Spleen (tissue), 11 donors: ENCODE measurements at regions not wholly inside any gene's neighbourhood (a gene's known extent, or its start where the extent isn't known, plus 50 kb on each side); places are given as distances from the start of the nearest gene placed in this dataset.

Source experiments
- DNase-seq: peaks from one replicate; pipeline ENCODE4 v3.0.0-alpha.2; 2020
- H3K27ac ChIP-seq, 8 donors: fragments of 200-600 bp; sonication (generic) in 7 of 8; 1 replicate in 4 of 8; 2 replicates in 4 of 8; pipeline versions ENCODE4 v1.5.0 to v1.8.0; 2016 to 2021; ENCODE audit warnings: inconsistent platforms in 4 of 8, mild to moderate bottlenecking in 4 of 8, moderate library complexity in 1 of 8
- H3K27me3 ChIP-seq, 7 donors: fragments of 200-600 bp; sonication (generic) in 6 of 7; replicated peaks in 1 of 7; 1 replicate in 4 of 7; 2 replicates in 3 of 7; pipeline versions ENCODE4 v1.5.0 to v1.8.0; 2016 to 2021; ENCODE audit warnings: inconsistent platforms in 3 of 7, mild to moderate bottlenecking in 1 of 7
- H3K36me3 ChIP-seq, 6 donors: fragments of 200-600 bp; sonication (generic) in 5 of 6; 1 replicate in 4 of 6; 2 replicates in 2 of 6; pipeline versions ENCODE4 v1.5.0 to v1.8.0; 2016 to 2021; ENCODE audit warnings: inconsistent platforms in 2 of 6
- H3K4me1 ChIP-seq, 6 donors: fragments of 200-600 bp; sonication (generic) in 5 of 6; 1 replicate in 3 of 6; 2 replicates in 3 of 6; pipeline versions ENCODE4 v1.5.0 to v1.8.0; 2016 to 2021; ENCODE audit warnings: inconsistent platforms in 3 of 6
- H3K4me3 ChIP-seq, 8 donors: fragments of 200-600 bp; sonication (generic) in 7 of 8; 1 replicate in 4 of 8; 2 replicates in 4 of 8; pipeline versions ENCODE4 v1.5.0 to v1.8.0; 2016 to 2021; ENCODE audit warnings: inconsistent platforms in 4 of 8, mild to moderate bottlenecking in 4 of 8, moderate library complexity in 2 of 8
- H3K9me3 ChIP-seq, 8 donors: fragments of 200-600 bp; sonication (generic) in 7 of 8; 1 replicate in 4 of 8; 2 replicates in 4 of 8; pipeline versions ENCODE4 v1.5.0 to v1.8.0; 2016 to 2021; ENCODE audit warnings: inconsistent platforms in 4 of 8
- POLR2A ChIP-seq, 3 donors: fragments of 450-650 bp; IDR thresholded peaks; one replicate each; pipeline ENCODE4 v1.5.1; 2017; ENCODE audit warnings: antibody characterized with exemption in 3 of 3, mild to moderate bottlenecking in 1 of 3
- POLR2AphosphoS5 ChIP-seq, 3 donors: sonication (generic); formaldehyde crosslinking; IDR thresholded peaks; one replicate each; pipeline ENCODE4 v1.5.1; 2017; ENCODE audit warnings: antibody characterized with exemption in 3 of 3
- WGBS, 5 donors: extraction: QIAGEN DNeasy Blood & Tissue Kit in 3 of 5; methylation state at CpG; one replicate each; pipeline versions ENCODE4 v1.1.5 to v1.1.7; 2013 to 2018; 5-methylcytosine and 5-hydroxymethylcytosine counted together
- intact Hi-C: fragments of 100-400 bp; cut with DNase I; formaldehyde crosslinking; loops from one replicate; pipeline ENCODE4 v1.15.0; 2023; ENCODE audit warnings: low total_unique reads
- TF ChIP-seq, protein P1 (sequence below), 11 experiments: fragments of 200-600 bp in 7 of 11; fragments of 450-650 bp in 4 of 11; sonication (generic) in 4 of 11; IDR thresholded peaks in 8 of 11; conservative IDR thresholded peaks in 3 of 11; 1 replicate in 7 of 11; 2 replicates in 4 of 11; pipeline versions ENCODE4 v1.4.0 to v1.8.0; 2016 to 2021; ENCODE audit warnings: antibody characterized with exemption in 11 of 11, inconsistent platforms in 4 of 11, mild to moderate bottlenecking in 1 of 11
- donor health status: healthy with polysubstance abuse.
- donor health status: DM: no; HTN: no; CAD: no; lungs with moderate emphysema.
- donor health status: DM: no; HTN: no; CAD: no.
- donor health status: Bipolar disorder and iron deficiency.
- donor health status: healthy.
- donor health status: DM: no; HTN: no; CAD: no.
- donor health status: DM: yes; HTN: yes; CAD: no.

DNA sequence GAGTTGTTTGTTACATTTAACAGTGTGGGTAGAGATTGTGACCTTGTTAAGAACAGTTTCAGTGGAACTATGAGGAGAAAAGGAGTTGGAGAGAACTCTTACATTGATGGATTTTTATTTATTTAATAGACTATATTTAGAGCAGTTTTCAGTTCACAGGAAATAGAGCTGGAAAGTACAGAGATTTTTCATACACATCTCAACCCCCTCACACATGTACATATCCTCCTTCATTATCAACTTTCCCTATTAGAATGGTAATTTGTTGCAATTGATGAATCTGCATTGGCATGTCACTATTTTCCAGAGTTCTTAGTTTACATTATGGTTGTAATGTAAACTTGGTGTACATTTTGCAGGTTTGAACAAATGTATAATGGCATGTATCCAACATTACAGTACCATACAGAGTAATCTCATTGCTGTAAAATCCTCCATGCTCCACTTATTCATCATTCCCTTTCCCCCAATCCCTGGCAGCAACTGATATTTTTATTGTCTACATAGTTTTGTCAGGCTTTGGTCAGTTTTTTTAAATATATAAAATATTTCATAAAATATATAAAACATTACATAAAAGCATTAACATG lies 756.6 kb upstream of the DPPA4 start:
- H3K27ac ChIP-seq, result no peak overlapping the region
- DNase-seq, result no peak

DNA sequence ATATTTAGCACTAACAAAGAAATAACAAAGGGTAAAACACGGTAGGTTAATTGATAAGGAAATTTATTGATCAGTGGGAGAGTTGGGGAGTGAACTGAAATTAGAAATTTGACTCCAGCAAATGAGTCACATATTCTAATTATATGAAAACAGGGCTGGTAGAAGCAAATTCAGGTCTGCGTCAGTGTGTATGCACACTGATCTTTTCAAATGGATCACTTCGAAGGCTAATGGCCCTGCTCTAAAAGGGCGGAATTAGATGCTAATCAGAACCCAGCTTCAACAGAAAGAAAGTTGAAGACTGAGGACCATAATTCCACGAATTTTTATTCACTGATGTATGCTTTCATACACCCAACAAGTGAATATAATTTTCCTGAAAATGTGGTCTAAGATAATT lies 762.4 kb upstream of the DPPA4 start:
- WGBS, 5 donors, result 65 to 75% (median 69%) methylated on average over 5 of the region's 5 CpGs
- no peak overlapping the region for H3K27ac ChIP-seq
- DNase-seq, result no peak
- no peaks in the 10 kb centered on the region for H3K27me3 ChIP-seq
- TF ChIP-seq POLR2A (IDR thresholded peaks at IDR 0.05) (no peak), POLR2AphosphoS5 (IDR thresholded peaks at IDR 0.05) (no peak)
- TF ChIP-seq, protein P1, sequence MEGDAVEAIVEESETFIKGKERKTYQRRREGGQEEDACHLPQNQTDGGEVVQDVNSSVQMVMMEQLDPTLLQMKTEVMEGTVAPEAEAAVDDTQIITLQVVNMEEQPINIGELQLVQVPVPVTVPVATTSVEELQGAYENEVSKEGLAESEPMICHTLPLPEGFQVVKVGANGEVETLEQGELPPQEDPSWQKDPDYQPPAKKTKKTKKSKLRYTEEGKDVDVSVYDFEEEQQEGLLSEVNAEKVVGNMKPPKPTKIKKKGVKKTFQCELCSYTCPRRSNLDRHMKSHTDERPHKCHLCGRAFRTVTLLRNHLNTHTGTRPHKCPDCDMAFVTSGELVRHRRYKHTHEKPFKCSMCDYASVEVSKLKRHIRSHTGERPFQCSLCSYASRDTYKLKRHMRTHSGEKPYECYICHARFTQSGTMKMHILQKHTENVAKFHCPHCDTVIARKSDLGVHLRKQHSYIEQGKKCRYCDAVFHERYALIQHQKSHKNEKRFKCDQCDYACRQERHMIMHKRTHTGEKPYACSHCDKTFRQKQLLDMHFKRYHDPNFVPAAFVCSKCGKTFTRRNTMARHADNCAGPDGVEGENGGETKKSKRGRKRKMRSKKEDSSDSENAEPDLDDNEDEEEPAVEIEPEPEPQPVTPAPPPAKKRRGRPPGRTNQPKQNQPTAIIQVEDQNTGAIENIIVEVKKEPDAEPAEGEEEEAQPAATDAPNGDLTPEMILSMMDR (IDR thresholded peaks at IDR 0.05 in 8 of 11, conservative IDR thresholded peaks at IDR 0.05 in 3 of 11), result no peak
- H3K4me1 ChIP-seq, result no peaks in the 10 kb centered on the region
- peaks cover 0 to 6% (median 0%) of the 10 kb centered on the region in 8 donors for H3K9me3 ChIP-seq
- no peak overlapping the region for H3K4me3 ChIP-seq
- H3K36me3 ChIP-seq, result no peaks in the 10 kb centered on the region
- intact Hi-C loops, result no loop called here

More for the DNA sequence above, 756.6 kb upstream of the DPPA4 start:
- intact Hi-C loops, result no loop called here
- Histone ChIP-seq H3K4me1 (no peaks in the 10 kb centered on the region), H3K36me3 (no peaks in the 10 kb centered on the region), H3K27me3 (no peaks in the 10 kb centered on the region), H3K4me3 (no peak overlapping the region), H3K9me3 (peaks cover 0 to 6% (median 0%) of the 10 kb centered on the region in 8 donors)
- TF ChIP-seq, protein P1 (IDR thresholded peaks at IDR 0.05 in 8 of 11, conservative IDR thresholded peaks at IDR 0.05 in 3 of 11), result no peak
- TF ChIP-seq POLR2AphosphoS5 (IDR thresholded peaks at IDR 0.05) (no peak), POLR2A (IDR thresholded peaks at IDR 0.05) (no peak)

DNA sequence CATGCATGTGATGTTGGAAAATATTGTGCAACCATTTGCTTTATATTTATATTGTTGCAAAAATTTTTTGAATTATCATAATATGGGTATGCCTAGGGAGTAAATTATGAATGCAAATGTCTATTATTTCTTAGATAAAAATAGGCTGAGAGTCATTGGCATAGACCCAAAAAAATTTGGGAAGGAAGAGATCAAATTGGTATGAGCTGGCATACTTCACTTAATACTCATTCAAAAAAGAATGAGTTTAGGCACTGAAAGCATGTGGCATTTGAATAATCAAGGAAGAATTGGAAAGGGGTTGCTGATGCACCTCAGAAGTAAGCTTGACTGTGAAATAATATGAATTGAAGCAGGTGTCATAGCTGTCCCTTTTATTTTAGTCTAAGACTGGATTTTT lies 764.0 kb upstream of the DPPA4 start:
- peaks cover 0 to 6% (median 0%) of the 10 kb centered on the region in 8 donors for H3K9me3 ChIP-seq
- DNase-seq, result no peak
- TF ChIP-seq, protein P1 (IDR thresholded peaks at IDR 0.05 in 8 of 11, conservative IDR thresholded peaks at IDR 0.05 in 3 of 11), result no peak
- no peak for TF ChIP-seq POLR2AphosphoS5 (IDR thresholded peaks at IDR 0.05)
- TF ChIP-seq POLR2A (IDR thresholded peaks at IDR 0.05), result no peak
- H3K27ac ChIP-seq, result no peak overlapping the region
- no peak overlapping the region for H3K4me3 ChIP-seq
- no peaks in the 10 kb centered on the region for H3K27me3 ChIP-seq
- no peaks in the 10 kb centered on the region for H3K4me1 ChIP-seq
- H3K36me3 ChIP-seq, result no peaks in the 10 kb centered on the region
- intact Hi-C loops, result no loop called here

DNA sequence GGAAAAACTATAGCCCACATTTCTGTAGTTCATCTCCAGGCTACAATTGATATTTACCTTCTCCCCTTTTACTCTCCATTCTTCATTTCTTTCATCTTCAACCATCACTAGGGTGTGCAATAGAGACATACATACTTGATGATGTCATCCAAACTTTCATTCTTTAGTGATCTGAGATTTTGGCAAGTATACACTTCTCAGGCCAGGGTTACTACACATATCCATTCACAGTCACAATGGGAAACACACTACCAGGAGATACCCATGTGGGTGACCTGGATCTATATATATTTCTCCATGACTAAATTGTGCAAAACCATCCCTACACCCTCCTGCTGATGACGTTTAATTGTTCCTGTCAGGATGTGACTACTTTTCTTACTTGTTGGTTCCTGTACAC lies 769.5 kb upstream of the DPPA4 start:
- H3K9me3 ChIP-seq, result no peaks in the 10 kb centered on the region
- no peaks in the 10 kb centered on the region for H3K27me3 ChIP-seq
- no peak for DNase-seq
- intact Hi-C loops, result no loop called here
- no peak for TF ChIP-seq POLR2AphosphoS5 (IDR thresholded peaks at IDR 0.05)
- no peak for TF ChIP-seq POLR2A (IDR thresholded peaks at IDR 0.05)
- no peak overlapping the region for H3K4me3 ChIP-seq
- WGBS, 5 donors, result 51 to 77% (median 65%) methylated on average over 1 of the region's 1 CpG
- no peak overlapping the region for H3K27ac ChIP-seq
- no peaks in the 10 kb centered on the region for H3K4me1 ChIP-seq
- H3K36me3 ChIP-seq, result no peaks in the 10 kb centered on the region

DNA sequence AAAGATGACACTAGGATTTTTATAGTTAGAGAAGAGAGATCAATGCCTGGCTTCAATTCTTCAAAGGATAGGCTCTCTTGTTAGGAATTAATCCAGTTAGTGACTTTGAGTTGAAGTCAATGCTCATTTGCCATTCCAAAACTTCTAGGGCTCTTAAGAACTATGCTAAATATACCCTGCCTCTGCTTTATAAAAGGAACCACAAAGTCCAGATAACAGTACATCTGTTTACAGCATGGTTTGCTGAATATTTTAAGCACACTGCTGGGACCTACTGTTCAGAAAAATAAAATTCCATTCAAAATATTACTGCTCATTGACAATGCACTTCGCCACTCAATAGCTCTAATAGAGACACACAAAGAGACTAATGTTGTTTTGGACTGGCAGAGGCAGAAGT lies 786.6 kb upstream of the DPPA4 start:
- Histone ChIP-seq H3K9me3 (peaks cover 0 to 4% (median 0%) of the 10 kb centered on the region in 8 donors), H3K27ac (no peak overlapping the region), H3K27me3 (no peaks in the 10 kb centered on the region), H3K4me3 (no peak overlapping the region), H3K36me3 (no peaks in the 10 kb centered on the region), H3K4me1 (no peaks in the 10 kb centered on the region)
- no peak for TF ChIP-seq POLR2A (IDR thresholded peaks at IDR 0.05)
- TF ChIP-seq, protein P1 (IDR thresholded peaks at IDR 0.05 in 8 of 11, conservative IDR thresholded peaks at IDR 0.05 in 3 of 11), result no peak
- WGBS, 5 donors, result 57 to 90% (median 70%) methylated on average over 1 of the region's 1 CpG
- intact Hi-C loops, result no loop called here
- no peak for DNase-seq
